ENCODE measurements at regions not wholly inside any gene's neighbourhood (a gene's known extent, or its start where the extent isn't known, plus 50 kb on each side); places are given as distances from the start of the nearest gene placed in this dataset.
"Not testable (repeated sequence)": the region's sequence is repeated elsewhere in the genome, so short reads cannot be mapped to it uniquely, and the experiment has no call there.

DNA sequence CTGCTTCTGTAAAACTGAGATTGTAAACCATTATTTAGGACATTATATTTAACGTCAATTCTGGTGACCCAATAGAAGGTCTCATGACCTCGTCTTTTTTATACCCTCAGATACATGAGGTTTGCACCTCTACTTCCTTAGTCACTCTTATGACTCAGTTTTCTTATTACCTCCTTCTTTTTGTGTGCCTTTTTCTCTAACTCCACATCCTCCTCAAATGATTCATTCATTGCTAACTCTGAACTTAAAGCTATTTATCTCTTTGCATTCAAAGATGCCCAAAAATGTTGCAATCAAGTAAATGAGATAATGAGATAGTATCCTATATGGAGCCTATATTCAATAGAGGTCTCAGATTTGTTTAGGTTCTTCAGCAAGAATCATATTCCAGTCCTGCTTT lies 121.0 kb upstream of the KYNU start:
- DNase-seq: no peak

DNA sequence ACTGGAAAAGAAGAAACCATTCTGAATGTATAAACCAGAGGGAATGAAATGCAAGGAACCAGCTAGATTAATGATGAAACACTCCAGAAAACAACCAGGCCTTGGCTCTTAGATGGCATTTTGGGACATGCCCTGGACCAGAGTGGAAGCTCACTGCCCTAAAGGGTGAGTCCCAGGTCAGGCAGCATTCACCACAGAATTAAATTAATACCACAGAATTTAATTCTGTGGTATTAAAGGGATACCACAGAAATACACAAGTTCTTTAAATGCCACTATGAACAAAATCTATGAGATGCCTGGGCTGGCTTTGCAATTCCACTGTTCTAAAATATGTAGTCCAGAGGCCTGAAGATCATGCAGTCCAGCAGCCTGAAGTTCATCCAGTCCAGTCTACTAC lies 122.3 kb upstream of the KYNU start:
- DNase-seq: no peak

DNA sequence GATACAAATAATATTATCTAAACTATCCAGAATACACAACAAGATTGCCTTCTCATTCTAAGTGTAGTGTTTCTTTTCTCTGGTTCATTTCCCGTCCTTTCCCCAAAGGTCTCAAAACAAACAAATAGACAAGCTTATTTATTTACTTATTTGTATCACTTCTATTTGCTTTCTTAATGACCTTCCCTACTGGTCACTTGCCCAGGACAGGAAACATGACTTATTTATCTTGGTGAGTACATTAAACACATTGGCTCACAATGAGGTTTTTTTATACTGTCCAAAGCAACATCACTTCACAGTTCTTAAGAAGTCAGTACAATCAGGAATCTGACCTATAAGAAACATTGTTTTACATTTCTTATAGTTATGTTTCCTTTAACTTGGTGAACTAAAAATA lies 123.3 kb upstream of the KYNU start:
- DNase-seq: no peak

DNA sequence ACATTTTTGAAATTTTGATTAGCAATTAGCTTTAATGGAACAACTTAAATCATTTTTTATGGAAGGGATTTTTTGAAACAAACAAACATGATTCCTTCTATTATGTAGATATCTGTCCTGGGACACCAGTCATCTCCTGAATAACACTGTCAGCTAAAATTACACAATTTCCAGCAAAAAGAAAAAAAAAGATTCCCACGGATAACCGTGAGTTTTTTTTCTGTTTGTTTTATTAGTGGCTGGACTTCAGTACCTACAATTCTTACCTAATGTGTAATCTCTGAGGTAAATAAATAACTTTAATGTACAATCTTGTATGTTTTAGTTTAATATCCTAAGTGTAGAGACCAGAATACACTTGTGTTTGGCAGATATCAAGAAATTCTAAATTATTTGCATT lies 126.6 kb upstream of the KYNU start:
- no peak for DNase-seq

DNA sequence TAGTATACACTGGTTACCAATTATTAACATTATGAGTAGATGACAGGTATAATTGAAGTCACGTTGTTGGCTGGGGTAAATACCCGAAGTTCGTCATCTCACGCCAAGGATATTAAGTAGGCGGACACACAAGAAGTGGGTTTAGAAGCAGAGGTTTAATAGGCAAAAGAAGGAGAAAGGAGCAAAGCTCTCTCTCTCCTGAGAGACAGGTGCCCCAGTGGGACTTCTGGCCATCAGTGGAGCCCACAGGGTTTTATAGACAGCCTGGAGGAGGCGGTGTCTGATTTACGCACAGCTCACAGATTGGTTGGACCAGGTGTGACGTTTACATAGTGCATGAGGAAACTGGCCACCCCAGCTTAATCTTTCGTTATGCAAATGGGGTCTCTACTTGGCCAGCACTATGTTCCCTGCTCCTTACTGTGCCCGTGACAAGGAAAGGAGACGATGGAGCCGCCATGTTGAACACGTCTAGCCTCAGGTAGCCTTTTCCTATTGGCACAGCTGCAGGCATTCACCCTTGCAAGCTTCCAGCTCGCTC lies 128.8 kb upstream of the KYNU start:
- DNase-seq: no peak

DNA sequence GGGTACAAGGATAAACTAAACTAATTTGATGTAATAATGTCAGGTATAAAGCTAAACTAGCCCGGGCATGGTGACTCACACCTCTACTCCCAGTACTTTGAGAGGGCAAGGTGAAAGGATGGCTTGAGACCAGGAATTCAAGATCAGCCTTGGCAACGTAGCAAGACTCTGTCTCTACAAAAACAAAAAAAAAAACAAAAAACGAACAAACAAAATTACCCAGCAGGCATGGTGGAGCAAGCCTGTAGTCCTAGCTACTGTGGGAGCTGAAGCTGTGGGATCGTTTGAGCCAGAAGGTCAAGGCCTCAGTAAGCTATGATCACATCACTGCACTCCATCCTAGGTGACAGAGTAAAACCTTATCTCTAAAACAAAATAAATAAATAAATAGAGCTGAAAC lies 131.8 kb upstream of the KYNU start:
- no peak for DNase-seq

DNA sequence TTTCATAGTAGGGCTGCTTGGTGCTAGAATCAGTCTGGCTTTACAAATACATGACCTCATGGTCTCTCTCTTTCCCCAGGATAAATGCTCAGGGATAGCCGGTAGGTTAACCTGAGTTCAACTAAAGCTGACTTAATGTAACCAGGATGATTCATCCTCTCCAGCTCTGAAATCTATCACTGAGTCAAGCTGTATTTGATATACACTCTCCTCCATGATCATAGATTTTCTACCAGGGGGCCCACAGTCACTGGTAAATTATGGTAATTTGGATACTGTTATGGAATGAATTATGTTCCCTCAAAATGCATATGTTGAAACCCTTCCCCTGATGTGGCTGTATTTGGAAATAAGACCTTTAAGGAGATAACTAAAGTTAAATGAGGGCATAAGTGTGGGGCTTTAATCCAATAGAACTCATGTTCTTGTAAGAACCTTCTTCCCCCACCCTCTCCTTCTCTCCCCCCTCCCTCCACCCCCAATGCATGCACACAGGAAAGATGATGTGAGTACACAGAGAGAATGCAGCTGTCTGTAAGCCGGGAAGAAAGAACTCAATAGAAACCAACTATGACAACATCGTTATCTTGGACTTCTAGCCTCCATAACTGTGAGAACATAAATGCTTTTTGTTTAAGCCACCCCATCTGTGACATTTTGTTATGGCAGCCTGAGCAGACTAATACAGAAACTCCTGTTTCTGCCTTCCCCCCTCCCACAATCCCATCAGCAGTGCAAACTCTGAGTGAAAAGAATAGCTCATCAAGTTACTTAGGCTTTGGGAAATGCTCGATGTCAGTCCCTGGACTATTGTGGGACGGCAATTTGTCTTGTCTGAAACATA lies 134.9 kb upstream of the KYNU start:
- no peak for DNase-seq

DNA sequence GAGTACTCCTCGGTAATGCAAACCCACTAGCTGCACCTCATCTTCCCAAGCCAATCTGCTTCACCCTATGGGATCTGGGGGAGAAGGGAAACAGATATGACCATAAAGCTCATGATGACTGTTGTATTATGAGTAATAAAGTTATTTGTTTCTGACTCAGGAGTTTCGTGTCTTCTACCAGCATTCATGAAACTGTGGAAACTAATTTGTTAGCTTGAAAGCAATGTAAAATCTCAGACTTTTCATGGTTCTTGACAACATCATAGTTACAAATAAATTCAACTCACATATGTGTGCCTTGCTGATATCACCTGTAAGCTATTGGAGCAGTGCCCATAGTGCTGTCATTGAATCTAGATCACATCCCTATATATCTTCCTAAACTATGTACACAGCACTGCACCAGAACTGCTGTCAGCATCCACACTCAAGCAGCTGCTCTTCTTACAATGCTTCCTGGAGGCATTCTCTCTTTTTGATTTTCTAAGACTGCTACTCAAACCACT lies 135.6 kb upstream of the KYNU start:
- DNase-seq: no peak

DNA sequence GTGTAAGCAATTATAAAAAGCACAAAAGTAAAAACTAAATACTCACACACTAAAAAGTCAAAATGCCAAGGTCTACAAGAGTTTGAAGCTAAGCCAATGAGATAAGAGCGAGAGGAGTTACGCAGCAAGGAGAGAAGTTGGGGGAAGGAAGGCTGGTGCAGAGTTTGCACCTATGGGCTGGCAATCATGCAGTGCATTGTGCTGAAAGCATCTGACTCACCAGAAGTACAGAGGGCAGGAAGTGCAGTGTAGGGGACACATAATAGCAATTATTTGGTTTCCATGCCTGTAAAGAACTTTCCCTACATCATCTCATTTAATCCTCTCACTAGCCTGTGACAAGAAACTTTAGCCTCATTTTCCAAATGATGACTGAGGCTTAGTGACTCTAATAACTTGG lies 142.7 kb upstream of the KYNU start:
- no peak for DNase-seq

DNA sequence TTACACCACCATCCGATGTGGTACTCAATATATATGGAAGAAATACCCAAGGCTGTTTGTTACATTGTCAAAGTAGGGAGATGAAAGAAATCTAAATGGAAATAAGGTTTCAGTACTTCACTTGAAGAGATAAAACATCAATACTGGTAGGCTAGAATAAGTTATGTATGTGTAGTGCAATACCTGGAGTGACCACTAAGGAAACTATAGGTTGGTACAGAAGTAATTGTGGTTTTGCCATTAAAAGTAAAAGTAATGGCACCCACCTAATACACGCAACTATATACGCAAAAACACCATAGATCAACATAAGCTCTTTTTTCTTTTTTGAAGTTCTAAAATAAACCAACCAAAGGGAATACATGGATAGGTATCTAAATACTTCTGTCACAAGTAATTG lies 143.2 kb upstream of the KYNU start:
- DNase-seq: peak; percentile 16

DNA sequence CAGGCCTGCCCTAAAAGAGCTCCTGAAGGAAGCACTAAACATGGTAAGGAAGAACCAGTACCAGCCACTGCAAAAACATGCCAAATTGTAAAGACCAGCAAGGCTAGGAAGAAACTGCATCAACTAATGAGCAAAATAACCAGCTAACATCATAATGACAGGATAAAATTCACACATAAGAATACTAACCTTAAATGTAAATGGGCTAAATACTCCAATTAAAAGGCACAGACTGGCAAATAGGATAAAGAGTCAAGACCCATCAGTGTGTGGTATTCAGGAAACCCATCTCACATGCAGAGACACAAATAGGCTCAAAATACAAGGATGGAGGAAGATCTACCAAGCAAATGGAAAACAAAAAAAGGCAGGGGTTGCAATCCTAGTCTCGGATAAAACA lies 147.7 kb upstream of the KYNU start:
- DNase-seq: not testable (repeated sequence)

DNA sequence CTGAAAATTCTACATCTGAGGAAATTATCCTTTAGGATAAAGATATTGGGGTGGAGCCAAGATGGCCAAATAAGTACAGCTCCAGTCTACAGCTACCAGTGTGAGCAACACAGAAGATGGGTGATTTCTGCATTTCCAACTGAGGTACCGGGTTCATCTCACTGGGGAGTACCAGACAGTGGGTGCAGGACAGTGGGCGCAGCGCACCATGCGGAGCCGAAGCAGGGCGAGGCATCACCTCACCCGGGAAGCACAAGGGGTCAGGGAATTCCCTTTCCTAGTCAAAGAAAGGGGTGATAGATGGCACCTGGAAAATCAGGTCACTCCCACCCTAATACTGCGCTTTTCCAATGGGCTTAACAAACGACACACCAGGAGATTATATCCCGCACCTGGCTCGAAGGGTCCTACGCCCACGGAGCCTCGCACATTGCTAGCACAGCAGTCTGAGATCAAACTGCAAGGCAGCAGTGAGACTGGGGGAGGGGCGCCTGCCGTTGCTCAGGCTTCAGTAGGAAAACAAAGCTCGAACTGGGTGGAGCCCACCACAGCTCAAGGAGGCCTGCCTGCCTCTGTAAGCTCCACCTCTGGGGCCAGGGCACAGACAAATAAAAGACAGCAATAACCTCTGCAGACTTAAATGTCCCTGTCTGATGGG lies 149.5 kb upstream of the KYNU start:
- not testable (repeated sequence) for DNase-seq

DNA sequence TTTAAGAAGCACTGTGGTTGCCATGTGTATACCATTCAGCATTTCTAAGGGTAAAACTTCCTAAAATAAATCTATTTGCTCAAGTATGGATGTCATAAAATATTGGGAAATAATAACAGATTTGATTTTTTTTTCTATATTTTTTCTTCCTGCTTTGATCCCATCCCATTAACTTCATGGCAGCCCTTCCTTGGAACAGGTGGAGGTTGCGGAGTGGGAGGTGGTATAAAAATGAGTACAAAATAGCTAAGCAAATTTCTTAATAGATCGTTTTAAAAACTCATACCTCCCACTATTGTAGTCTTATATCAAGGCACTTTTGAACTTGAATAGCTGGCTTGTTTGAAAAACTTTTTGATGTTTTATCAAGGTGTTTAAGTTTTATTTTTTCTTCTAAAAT lies 152.1 kb upstream of the KYNU start:
- no peak for DNase-seq

DNA sequence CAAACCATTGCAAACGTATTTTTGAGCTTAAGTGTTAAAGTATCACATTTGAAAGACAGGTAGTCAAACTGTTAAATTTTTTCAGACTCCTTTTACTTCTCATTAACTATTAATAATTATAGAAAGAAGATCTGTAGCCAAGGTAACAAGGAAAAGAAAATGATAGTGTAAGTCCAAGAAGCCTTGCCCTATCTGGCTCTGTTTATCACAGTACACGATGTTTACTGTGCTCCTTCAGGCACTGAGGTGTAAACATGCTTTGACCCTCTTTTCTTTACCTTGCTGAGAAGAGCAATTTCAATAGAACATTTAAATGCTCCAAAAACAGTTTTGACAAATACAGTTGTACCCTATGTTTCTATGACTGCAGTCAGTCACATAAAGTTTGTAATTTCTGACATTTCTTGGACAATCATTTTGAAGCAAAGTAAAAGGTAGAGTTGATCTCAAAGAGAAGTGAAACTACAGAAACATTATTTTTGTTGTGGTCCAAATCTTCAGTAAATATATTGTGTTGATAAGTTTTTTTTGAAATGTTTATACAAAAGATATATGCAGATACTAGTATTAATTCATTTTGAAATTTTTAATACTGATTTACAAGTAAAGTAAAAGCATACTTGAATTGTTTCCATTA lies 152.6 kb upstream of the KYNU start:
- no peak for DNase-seq

DNA sequence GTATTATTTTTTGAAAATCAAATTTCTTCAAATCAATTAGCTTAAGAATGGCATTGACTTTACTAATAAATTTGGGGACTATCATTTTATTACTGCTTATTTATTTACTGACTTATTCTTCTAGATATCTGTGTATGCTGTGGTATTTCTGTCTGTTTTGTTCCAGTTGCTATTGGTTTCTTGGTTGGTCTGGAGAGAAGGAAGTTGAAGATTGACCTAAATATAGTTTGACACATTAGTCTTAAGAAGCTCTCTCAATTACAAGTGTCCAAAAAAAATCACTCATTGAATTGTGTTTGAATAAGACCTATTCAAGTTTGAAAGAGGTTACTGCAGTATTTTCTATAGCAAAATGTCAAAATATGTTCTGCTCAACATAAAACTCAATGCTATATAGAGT lies 153.3 kb upstream of the KYNU start:
- no peak for DNase-seq

DNA sequence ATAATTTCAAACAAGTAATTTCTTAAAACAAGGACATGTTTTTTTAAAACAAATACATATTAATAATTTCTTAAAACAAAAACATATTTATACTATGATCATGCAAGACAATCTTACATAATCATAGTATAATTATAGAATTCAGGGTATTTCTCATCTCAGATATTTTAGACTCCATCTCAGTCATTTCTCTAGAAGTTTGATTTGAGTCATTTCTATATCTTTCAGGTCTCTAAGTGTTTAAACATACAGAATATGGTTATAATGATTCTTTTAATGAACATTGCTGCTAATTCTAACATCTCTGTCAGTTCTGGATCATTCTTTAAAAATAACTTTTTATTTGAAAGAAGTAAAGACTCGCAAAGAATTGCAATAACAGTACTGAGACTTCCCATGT lies 154.2 kb upstream of the KYNU start:
- no peak for DNase-seq

DNA sequence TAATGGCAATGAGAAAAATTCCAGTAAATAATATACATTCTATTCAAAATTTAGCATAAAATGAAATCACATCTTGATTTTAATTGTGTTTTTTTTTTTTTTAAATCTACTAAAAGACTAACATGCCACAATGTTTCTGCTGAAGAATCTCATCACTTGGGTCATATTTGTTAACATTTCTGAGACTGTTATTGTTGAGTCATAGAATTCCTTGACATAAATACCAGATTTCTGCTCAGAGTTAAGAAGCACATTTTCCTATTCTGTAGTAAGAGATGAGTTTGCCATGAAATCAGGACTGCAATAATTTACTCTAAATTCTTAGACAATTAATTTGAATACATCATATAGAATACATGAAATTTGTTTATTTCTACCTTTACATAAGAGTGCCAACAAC lies 154.9 kb upstream of the KYNU start:
- no peak for DNase-seq

DNA sequence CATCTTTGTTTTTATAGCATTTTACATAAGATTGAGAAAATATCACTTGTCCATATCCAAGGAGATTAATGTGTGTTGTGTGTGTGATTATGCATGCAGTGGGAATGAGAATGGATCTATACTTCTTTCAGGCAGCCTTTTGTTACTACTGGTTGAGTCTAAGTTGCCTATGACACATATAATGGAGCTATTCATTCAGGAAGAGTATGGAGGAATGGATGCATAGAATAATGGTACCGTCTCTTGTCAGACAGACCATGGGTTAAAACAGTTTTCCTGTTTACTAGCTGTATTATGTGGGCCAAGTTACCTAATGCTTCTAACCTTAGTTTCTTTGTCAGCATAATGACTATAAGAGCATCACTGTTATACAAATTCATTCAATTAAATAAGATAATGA lies 155.4 kb upstream of the KYNU start:
- DNase-seq: no peak

DNA sequence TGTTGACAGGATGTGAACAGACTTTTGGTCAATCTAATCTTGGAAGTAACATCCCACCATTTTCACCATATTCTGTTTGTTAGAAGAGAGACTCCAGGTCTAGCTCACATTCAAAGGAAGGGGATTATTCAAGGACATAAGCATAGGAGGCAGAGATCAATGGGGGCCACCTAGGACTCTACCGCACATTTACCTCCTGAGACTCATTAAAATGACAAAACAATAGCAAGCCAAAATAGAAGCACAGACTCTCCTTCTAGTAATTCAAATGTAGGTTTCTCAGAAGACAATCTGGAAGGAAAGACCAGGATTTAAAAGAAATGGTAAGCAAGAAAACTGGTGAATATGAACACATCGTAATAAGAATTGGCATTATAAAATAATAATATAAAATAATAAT lies 156.4 kb upstream of the KYNU start:
- DNase-seq: no peak

DNA sequence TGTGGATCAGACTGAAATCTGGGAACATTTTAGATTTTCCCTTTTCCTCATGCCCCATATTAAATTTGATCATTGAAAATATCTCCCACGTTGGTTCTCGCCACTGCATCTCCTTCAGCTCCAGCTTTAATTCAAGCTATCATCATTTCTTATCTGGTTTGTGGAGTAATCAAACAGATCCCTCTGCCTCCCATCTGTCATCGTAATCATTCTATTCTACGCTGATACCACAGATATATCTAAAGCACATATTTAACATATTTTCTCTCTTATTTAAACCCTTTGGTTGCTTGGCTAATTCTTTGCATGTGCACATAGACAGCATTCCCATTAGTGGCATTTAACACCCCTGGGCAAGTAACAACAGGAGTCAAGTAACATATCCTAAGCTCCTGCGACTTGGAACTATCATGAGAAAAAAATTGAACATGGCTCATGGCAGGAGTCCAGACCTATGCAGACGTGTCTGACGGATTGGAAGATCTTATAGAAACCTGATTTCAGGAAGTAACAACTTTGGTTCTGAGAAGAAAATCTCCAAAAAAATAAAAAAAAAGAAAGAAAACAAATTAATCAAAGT lies 158.8 kb upstream of the KYNU start:
- DNase-seq: no peak

DNA sequence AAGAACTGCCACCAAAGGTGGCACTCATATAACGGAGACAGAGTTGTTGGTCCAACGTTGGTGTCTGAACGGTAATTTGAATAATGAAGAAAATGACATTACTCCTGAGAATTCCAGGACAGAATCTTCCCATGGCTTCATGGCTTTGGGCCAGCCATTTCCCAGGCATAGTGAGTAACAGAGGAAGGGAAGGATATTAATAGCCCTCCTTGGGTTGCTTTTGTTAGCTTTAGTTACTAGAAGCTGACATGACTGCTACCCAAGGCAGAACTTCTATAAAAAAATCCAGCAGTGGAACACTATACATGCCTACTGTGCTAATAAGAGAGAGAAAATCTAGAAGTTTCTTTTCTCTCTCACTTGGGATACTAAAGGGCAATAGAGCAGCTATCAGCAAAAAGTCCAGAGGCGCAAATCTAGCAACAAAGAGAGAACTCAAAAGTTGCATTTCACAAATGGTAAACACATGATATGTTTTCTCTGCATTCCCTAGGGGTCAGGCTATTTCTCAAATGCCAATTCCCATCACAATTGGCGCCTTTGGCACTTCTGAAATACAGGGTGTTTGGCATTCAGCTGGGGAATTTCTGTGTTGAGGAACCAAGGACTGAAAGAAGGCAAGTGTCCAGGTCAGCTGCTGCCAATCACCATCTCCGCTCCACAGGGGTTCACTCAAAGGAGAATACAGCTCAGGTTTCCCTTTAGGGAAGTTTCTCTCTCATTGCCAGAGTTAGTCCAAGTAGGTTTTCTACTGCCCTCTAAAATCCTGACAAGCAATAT lies 160.8 kb upstream of the KYNU start:
- no peak for DNase-seq

DNA sequence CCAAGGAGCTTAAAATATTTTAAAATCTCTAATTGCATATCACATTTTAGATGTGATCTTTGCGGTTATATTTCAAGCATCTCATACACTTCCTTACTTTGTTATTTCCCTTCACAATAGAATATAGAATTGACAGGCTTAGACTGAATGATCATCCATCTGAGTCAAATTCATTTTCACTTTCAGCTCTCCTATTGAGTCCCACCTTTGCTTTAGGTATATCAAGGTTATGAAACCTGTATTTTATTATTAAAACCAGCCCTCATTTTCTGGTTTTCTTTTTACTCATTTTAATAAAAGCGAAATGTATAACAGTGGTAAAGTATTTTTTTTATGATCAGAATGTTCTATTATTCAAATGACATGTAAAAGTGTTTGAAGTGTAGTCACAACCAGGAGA lies 162.9 kb upstream of the KYNU start:
- DNase-seq: no peak

DNA sequence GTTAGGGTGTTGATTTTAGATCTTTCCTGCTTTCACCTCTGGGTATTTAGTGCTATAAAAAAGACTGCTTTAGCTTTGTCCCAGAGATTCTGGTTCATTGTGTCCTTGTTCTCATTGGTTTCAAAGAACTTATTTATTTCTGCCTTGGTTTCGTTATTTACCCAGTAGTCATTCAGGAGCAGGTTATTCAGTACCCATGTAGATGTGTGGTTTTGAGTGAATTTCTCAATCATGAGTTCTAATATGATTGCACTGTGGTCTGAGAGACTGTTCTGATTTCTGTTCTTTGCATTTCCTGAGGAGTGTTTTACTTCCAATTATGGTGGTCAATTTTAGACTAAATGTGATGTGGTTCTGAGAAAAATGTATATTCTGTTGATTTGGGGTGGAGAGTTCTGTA lies 167.1 kb upstream of the KYNU start:
- DNase-seq: no peak

All from hematopoietic multipotent progenitor cell treated with erythropoietin and hydrocortisone succinate and interleukin-3 and kit ligand, for 8 days (in vitro differentiated cells).